ENCODE measurements at regions not wholly inside any gene's neighbourhood (a gene's known extent, or its start where the extent isn't known, plus 50 kb on each side); places are given as distances from the start of the nearest gene placed in this dataset.

DNA sequence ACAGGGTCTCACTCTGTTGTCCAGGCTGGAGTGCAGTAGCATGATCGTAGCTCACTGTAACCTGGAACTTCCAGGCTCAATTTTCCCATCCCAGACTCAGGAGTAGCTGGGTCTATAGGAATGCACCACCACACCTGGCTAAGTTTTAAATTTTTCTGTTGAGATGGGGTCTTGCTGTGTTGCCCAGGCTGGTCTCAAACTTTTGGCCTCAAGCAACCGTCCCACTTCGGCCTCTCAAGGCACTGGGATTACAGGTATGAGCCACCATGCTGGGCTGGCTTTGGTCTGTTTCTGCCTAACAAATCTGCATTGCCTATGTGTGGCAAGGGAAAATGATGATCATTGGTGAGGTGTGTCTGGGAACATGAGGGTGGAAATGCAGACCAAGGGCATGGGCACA, 59.3 kb upstream of the CLMP start:
- H3K4me3 ChIP-seq (ENCODE audit: control insufficient read depth, low read depth, low read length): no peak overlapping the region
- no peak for DNase-seq (ENCODE audit: low read depth)
- TF ChIP-seq, protein P1, sequence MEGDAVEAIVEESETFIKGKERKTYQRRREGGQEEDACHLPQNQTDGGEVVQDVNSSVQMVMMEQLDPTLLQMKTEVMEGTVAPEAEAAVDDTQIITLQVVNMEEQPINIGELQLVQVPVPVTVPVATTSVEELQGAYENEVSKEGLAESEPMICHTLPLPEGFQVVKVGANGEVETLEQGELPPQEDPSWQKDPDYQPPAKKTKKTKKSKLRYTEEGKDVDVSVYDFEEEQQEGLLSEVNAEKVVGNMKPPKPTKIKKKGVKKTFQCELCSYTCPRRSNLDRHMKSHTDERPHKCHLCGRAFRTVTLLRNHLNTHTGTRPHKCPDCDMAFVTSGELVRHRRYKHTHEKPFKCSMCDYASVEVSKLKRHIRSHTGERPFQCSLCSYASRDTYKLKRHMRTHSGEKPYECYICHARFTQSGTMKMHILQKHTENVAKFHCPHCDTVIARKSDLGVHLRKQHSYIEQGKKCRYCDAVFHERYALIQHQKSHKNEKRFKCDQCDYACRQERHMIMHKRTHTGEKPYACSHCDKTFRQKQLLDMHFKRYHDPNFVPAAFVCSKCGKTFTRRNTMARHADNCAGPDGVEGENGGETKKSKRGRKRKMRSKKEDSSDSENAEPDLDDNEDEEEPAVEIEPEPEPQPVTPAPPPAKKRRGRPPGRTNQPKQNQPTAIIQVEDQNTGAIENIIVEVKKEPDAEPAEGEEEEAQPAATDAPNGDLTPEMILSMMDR (IDR thresholded peaks at IDR 0.05; ENCODE audit: control insufficient read depth, insufficient read depth, low read depth, low read length, missing control alignments): no peak

DNA sequence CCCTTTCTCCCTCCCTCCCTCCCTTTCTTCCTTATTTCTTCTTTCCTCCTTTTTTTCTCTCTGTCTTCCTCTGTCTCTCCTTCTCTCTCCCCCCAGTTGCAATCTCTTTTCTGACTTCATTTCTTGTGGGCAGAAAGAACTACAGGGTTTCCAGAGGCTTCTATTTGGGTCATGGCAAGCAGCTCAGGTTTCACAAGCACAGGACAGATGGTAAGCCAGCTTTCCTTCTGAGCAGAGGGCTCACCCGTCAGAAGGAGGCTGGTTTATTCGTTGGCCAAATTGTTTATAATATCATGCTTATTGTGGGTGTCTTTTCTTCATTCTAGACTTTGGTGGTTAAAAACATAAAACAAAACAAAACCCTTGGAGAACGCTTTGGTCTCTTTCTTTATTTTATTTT, 58.9 kb upstream of the CLMP start:
- TF ChIP-seq, protein P1 (IDR thresholded peaks at IDR 0.05; ENCODE audit: control insufficient read depth, insufficient read depth, low read depth, low read length, missing control alignments): no peak
- no peak overlapping the region for H3K4me3 ChIP-seq (ENCODE audit: control insufficient read depth, low read depth, low read length)
- DNase-seq (ENCODE audit: low read depth): no peak

DNA sequence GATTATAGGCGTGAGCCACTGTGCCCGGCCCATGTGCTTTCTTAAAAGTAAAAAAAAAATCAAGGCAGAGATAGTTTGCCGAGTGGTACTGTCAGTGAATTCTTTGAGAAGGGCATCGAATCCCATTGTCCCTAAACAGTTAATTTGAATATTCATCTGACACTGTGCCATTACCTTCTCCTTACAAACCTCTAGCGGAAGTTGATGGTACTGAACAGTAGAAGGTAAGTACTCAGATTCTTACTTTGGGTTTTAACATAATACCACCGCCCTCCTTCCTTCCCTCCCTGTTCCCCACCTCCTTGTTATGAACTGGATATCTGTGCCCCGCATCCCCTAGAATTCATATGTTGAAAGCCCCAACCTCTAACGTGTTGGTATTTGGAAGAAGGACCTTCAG, 58.2 kb upstream of the CLMP start:
- TF ChIP-seq, protein P1 (IDR thresholded peaks at IDR 0.05; ENCODE audit: control insufficient read depth, insufficient read depth, low read depth, low read length, missing control alignments): no peak
- H3K4me3 ChIP-seq (ENCODE audit: control insufficient read depth, low read depth, low read length): no peak overlapping the region
- no peak for DNase-seq (ENCODE audit: low read depth)

DNA sequence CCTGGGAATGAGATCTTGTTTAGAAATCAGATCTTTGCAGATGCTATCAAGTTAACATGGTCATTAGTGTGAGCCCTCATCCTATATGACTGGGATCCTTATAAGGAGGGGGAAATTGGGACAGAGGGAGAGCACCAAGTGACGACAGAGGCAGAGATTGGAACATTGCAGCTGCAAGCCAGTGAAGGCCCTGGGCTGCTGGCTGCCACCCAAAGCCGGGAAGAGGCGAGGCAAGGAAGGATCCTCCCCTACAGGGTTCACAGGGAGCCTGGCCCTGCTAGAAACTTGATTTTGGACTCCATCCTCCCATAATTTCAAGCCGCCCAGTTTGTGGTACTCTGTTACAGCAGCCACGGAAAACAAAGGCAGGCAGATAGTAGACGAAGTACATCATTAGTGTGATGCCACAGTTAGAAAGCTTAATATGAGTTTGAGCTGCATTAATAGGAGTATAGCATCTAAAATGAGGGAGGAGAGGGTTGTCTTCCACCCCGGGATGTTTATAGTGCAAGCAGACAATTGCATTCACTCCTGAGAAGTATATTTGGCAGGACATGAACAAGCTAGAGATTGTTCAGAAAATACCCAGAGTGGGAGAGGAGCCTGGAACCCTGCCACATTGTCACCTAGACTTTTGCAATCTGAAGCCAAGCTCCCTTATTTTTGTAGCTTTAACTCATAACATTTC, 56.8 kb upstream of the CLMP start:
- H3K4me3 ChIP-seq (ENCODE audit: control insufficient read depth, low read depth, low read length): no peak overlapping the region
- no peak for DNase-seq (ENCODE audit: low read depth)
- TF ChIP-seq, protein P1 (IDR thresholded peaks at IDR 0.05; ENCODE audit: control insufficient read depth, insufficient read depth, low read depth, low read length, missing control alignments): no peak

DNA sequence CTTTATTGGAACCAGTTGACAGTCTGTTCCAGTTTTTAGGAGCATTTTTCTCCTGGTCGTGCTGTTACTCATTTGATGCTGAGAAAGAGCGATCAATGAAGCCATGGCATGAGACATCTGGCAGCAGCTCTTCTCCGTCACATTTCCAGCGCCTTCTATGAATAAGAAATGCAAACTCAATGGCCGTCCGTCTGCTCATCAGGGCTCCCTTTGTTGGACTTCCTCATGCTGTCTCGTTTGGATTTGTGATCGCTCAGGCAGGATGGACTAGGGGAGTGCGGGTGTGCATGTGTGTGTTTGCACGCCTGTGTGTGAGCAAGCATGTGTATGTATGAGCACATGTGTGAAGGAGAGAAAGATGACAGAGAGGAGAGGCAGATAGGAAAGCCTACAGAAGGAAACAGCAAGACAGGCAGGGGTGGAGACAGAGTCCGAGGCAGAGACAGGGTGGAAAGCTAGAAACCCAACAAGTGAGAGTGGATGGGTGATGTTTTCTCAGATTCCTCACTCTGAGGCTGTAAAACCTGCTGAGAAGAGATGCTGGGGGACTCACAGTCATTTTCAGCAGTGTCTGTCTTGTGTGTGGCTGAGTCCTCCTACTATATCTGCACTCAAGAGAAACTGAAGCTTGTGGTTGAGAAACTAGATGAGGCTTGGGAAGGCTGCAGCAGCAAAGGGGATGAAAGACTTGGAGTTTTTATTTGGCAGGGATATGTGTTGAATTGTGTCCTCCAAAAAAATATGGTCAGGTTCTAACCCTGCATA, 56.0 kb upstream of the CLMP start:
- TF ChIP-seq, protein P1 (IDR thresholded peaks at IDR 0.05; ENCODE audit: control insufficient read depth, insufficient read depth, low read depth, low read length, missing control alignments): no peak
- no peak for DNase-seq (ENCODE audit: low read depth)
- H3K4me3 ChIP-seq (ENCODE audit: control insufficient read depth, low read depth, low read length): no peak overlapping the region

DNA sequence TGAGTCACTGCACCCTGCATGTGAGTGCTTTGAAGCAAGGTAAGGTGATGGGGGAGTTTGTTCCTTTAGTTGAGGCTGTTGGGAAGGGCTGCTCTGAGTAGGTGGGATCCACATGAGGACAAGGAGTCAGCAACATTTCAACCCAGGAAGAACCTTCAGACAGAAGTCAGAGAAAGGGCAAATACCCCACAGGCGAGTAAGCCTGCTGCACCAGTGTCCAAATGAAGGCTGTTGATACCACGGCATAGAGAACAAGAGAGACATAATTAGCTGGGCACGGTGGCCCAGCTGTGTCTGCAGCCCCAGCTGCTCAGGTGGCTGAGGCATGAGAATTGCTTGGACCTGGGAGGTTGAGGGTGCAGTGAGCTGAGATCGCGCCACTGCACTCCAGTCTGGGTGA, 54.3 kb upstream of the CLMP start:
- TF ChIP-seq, protein P1 (IDR thresholded peaks at IDR 0.05; ENCODE audit: control insufficient read depth, insufficient read depth, low read depth, low read length, missing control alignments): no peak
- H3K4me3 ChIP-seq (ENCODE audit: control insufficient read depth, low read depth, low read length): no peak overlapping the region
- DNase-seq (ENCODE audit: low read depth): no peak
